Prostate gland (tissue), 2 donors: ENCODE measurements at regions not wholly inside any gene's neighbourhood (a gene's known extent, or its start where the extent isn't known, plus 50 kb on each side); places are given as distances from the start of the nearest gene placed in this dataset.

Source experiments
- DNase-seq: peaks from one replicate; pipeline ENCODE4 v3.0.0-alpha.2; 2019; ENCODE audit warnings: low spot score
- H3K27ac ChIP-seq, 2 donors: fragments of 200-600 bp; sonication (generic); 2 replicates each; pipeline ENCODE4 v1.5.1; 2017 to 2019
- H3K27me3 ChIP-seq: fragments of 200-600 bp; sonication (generic); replicated peaks from 2 replicates; pipeline ENCODE4 v1.5.1; 2019; ENCODE audit not compliant: insufficient read depth
- H3K36me3 ChIP-seq, 2 donors: fragments of 200-600 bp; sonication (generic); 1 replicate in 1 of 2; 2 replicates in 1 of 2; pipeline versions ENCODE4 v1.5.1 to v1.8.1; 2017 to 2019
- H3K4me1 ChIP-seq: fragments of 200-600 bp; sonication (generic); replicated peaks from 2 replicates; pipeline ENCODE4 v1.5.1; 2019
- H3K4me3 ChIP-seq, 2 donors: fragments of 200-600 bp; sonication (generic); 2 replicates each; pipeline ENCODE4 v1.5.1; 2017 to 2019
- H3K9me3 ChIP-seq: fragments of 200-600 bp; sonication (generic); 2 replicates; pipeline ENCODE4 v1.5.1; 2017
- CTCF ChIP-seq, 4 experiments: fragments of 200-600 bp in 2 of 4; fragments of 450-650 bp in 2 of 4; sonication (generic) in 2 of 4; IDR thresholded peaks; 1 replicate in 3 of 4; 2 replicates in 1 of 4; pipeline ENCODE4 v1.5.1; 2016 to 2019; ENCODE audit warnings: antibody characterized with exemption in 4 of 4, mild to moderate bottlenecking in 2 of 4, moderate library complexity in 2 of 4
- POLR2A ChIP-seq: fragments of 450-650 bp; IDR thresholded peaks from one replicate; pipeline ENCODE4 v1.6.1; 2016; ENCODE audit warnings: antibody characterized with exemption, mild to moderate bottlenecking
- POLR2AphosphoS5 ChIP-seq: sonication (generic); formaldehyde crosslinking; IDR thresholded peaks from one replicate; pipeline ENCODE4 v1.6.1; 2017; ENCODE audit warnings: antibody characterized with exemption
- WGBS: methylation state at CpG from one replicate; pipeline ENCODE4 v1.1.5; 2018; 5-methylcytosine and 5-hydroxymethylcytosine counted together
- intact Hi-C: fragments of 100-400 bp; cut with DNase I; formaldehyde crosslinking; loops from one replicate; pipeline ENCODE4 v1.14.2; 2022

DNA sequence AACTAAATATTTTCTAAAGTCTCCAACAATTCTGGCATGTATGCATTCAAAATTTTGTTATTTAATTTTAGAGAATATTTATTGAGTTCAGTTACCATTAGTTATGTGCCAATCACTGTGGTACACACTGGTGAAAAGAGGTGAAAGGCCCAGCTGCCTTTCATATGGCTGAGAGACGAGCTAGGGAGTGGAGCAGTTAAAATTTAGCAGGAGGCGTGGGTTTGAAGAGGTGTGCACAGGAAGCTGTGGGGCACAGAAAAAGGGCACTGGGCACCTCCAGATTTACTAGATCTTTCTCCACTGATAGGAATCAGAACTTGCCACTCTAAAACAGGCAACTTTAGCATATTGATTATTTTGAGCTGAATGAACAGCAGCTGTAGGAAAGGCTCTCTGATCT lies 347.1 kb downstream of the CD83 start:
- Histone ChIP-seq H3K4me1 (no peaks in the 10 kb centered on the region), H3K36me3 (no peaks in the 10 kb centered on the region), H3K4me3 (no peak overlapping the region), H3K27me3 (no peaks in the 10 kb centered on the region), H3K9me3 (no peaks in the 10 kb centered on the region), H3K27ac (no peak overlapping the region)
- 95% methylated on average over 2 of the region's 2 CpGs for WGBS
- no peak for DNase-seq
- TF ChIP-seq POLR2AphosphoS5, result no peak
- TF ChIP-seq CTCF (IDR thresholded peaks at IDR 0.05), result no peak
- no peak for TF ChIP-seq POLR2A
- intact Hi-C loops, result no loop called here

- no peaks in the 10 kb centered on the region for H3K36me3 ChIP-seq
Measured at GRCh38 chr6:14466278-14466677, 348.7 kb downstream of the CD83 start.

GRCh38 chr6:14467591-14467990 lies 350.0 kb downstream of the CD83 start:
- intact Hi-C loops, result no loop called here
- Histone ChIP-seq H3K4me3 (no peak overlapping the region), H3K36me3 (no peaks in the 10 kb centered on the region), H3K27ac (no peak overlapping the region), H3K9me3 (no peaks in the 10 kb centered on the region), H3K27me3 (no peaks in the 10 kb centered on the region), H3K4me1 (no peaks in the 10 kb centered on the region)
- 81% methylated on average over 2 of the region's 2 CpGs for WGBS
- TF ChIP-seq POLR2A, result no peak
- TF ChIP-seq CTCF (IDR thresholded peaks at IDR 0.05), result no peak
- no peak for TF ChIP-seq POLR2AphosphoS5
- no peak for DNase-seq

More at GRCh38 chr6:14466278-14466677, 348.7 kb downstream of the CD83 start:
- Histone ChIP-seq H3K27me3 (no peaks in the 10 kb centered on the region), H3K9me3 (no peaks in the 10 kb centered on the region), H3K4me1 (no peaks in the 10 kb centered on the region), H3K4me3 (no peak overlapping the region), H3K27ac (no peak overlapping the region)
- WGBS, result 92% methylated on average over 4 of the region's 4 CpGs
- no peak for TF ChIP-seq POLR2AphosphoS5
- no peak for TF ChIP-seq CTCF (IDR thresholded peaks at IDR 0.05)
- no peak for DNase-seq
- intact Hi-C loops, result no loop called here

DNA sequence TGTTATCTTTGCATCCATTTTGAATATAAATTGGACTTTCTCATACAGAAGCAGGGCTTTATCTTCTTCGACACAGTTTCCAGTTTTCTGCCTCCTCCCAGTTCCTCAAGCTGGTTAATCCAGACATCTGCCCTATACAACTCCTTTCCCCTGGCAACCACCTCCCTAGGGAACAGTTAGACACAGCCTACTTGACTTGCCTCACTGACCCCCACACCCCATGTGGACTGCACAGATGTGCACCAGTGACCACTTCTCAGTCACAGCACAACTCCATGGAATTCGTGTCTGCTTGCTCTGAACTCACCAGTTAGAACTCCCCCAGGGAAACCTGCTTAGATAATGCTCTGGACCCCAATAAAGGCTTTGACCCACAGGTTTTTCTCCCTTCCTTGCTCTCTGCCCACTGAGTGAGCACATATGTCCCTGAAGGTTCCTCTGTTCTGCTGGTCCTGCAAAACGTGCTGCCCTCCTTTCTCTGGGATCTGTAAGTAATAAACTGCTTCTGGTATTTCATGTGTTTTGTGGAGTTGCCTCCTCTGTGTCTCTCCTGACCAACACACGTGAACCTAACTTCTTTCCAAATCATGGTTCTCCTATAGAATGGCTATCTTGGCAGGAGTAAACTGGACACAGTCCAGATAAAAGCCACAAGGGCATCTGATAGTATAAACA lies 351.2 kb downstream of the CD83 start:
- H3K27ac ChIP-seq, result no peak overlapping the region
- H3K4me3 ChIP-seq, result no peak overlapping the region
- WGBS, result 87% methylated on average over 4 of the region's 4 CpGs
- no peak for DNase-seq
- no peaks in the 10 kb centered on the region for H3K36me3 ChIP-seq
- H3K4me1 ChIP-seq, result no peaks in the 10 kb centered on the region
- no peaks in the 10 kb centered on the region for H3K27me3 ChIP-seq
- TF ChIP-seq CTCF (IDR thresholded peaks at IDR 0.05) (no peak), POLR2A (no peak), POLR2AphosphoS5 (no peak)
- intact Hi-C loops, result no loop called here
- H3K9me3 ChIP-seq, result no peaks in the 10 kb centered on the region

DNA sequence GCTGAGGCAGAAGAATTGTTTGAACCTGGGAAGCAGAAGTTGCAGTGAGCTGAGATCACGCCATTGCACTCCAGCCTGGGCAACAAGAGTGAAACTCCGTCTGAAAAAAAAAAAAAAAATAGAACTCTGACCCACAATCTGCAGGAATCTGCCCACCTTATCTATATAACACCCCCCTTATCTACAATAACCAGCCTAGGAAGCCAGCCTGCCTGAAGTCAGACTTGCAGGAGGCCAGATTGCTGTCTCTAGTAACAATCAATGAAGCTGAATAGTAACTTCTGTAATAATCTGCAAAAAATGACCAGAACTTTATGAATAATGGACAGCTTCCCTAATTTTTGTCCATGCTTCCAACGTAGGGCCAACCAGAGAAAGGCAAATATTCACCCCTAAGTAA lies 352.5 kb downstream of the CD83 start:
- TF ChIP-seq POLR2A (no peak), POLR2AphosphoS5 (no peak), CTCF (IDR thresholded peaks at IDR 0.05) (no peak)
- DNase-seq, result no peak

More for the DNA sequence above, 352.5 kb downstream of the CD83 start:
- H3K27me3 ChIP-seq, result no peaks in the 10 kb centered on the region
- no peaks in the 10 kb centered on the region for H3K9me3 ChIP-seq
- no peaks in the 10 kb centered on the region for H3K4me1 ChIP-seq
- no peak overlapping the region for H3K27ac ChIP-seq
- intact Hi-C loops, result no loop called here
- no peak overlapping the region for H3K4me3 ChIP-seq
- H3K36me3 ChIP-seq, result no peaks in the 10 kb centered on the region
- 95% methylated on average over 3 of the region's 3 CpGs for WGBS
